ENCODE measurements at regions not wholly inside any gene's neighbourhood (a gene's known extent, or its start where the extent isn't known, plus 50 kb on each side); places are given as distances from the start of the nearest gene placed in this dataset.

DNA sequence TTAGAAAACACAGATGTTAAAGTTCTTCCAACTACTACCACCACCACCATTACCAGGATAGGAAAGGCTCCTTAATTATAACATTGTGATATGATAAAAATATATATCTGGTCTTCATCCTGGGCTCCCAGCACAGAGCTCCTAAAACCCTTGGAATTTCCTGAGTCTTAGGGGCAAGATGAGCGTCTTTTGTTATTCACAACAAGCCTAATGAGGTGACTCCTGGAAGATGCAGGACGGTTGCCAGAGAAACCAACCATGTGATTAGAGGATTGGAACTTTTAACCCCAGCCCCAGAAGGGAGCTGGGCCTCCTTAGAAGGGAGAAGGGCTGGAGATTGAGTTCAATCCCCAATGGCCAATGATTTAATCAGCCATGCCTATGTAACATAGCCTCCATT lies 148.0 kb upstream of the ADRA1B start:
- ATAC-seq (replicated peaks) = no peak
- Mint-ChIP-seq H3K27ac (no peak overlapping the region), H3K4me3 (no peak overlapping the region), H3K36me3 (peaks cover 0 to 5% of the 10 kb centered on the region in 2 donors), H3K27me3 (peaks cover 15 to 18% of the 10 kb centered on the region in 2 donors), H3K9me3 (peaks cover 0 to 2% of the 10 kb centered on the region in 2 donors), H3K4me1 (peaks cover 18 to 35% of the 10 kb centered on the region in 2 donors)
- DNase-seq = no peak

DNA sequence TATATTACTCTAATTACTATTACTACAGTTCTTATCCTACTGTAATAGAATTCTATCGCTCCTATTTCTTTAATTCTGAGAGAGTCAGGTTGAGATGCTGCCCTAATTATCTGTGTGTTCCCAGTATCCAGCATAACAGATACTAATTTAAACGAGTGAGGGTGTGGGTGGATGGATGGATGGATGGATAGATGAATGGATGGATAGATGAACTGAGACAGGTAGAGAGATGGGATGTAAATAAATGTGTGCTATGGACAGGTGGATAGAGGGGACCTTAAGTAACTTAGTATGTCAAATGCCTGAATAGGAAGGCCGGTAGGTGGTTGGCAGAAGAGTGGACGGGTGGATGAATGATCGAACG lies 143.6 kb upstream of the ADRA1B start:
- no peaks in the 10 kb centered on the region for H3K36me3 Mint-ChIP-seq
- H3K9me3 Mint-ChIP-seq = no peaks in the 10 kb centered on the region
- H3K27ac Mint-ChIP-seq = peak overlapping the region; percentile 62
- ATAC-seq (replicated peaks) = no peak
- H3K4me3 Mint-ChIP-seq = peak overlapping the region; percentile 64 to 81
- peaks cover 31 to 45% of the 10 kb centered on the region in 2 donors for H3K27me3 Mint-ChIP-seq
- no peak for DNase-seq
- H3K4me1 Mint-ChIP-seq = peaks cover 8 to 22% of the 10 kb centered on the region in 2 donors

DNA sequence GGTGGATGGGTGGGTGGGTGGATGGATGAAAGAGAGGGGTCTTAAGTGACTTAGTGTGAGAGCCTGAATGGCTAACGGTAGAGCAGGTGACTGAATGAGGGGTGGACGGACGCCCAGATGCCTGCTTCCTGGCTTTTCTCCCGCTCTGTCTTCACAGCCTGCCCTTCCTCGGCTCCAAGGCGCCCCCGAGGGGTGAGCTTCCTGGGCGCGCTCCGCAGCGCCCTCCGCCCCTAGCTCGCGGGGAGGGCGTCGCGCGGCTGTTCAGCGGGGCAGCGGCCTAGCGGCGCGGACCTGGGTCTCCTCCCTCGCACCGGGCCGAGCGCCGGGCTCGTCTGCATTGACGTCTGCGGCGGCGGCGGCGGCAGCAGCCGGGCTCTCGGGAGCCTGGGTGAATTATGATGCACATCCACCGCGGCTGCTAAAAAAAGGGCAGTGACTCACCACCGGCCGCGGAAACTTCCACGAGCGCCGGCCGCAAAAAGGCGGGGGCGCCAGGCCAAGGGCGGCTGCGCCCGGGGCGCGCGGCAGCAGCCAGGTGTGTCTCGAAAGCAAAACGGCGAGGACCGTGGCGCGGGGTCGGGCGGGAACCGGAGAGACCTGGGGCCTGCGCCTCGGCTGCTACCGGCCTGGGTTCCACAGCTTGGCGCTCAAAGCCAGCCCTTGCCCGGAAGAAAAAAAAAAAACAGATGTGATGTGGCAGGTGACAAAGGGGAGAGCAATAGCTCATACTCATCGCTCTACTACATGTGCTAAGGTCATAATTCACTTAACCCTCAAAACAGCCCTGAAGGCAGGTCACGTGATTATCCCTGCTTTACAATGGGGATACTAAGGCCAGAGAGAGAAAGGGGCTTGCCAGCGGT lies 143.0 kb upstream of the ADRA1B start:
- peaks cover 26 to 45% of the 10 kb centered on the region in 2 donors for H3K27me3 Mint-ChIP-seq
- peak; percentile 81 for DNase-seq

DNA sequence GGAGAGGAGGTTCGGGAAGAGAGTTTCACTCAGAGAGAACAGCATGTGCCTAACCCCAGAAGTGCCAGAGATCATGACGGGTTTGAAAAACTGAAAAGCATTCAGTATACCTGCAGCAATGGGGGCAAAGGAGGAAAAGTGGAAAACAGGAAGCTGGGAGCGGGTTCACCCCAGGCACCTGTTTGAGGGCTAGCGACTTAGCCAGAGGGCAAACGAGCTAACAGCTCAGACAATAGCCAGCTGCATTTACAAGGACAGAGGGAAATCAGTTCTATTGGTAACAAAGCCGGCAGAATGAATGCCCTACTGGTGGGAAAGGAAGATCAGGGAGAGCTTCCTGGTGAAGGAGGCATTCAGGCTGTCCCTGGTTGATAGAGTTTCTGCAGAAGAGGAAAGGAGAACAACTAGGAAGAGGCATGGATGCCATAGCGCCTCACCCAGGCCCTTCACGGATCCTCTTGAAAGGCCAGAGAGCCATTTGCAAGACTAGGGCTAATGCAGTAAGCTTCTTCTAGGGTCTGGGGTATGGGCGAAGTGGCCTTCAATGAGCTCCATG lies 141.7 kb upstream of the ADRA1B start:
- Mint-ChIP-seq H3K27ac (no peak overlapping the region), H3K9me3 (no peaks in the 10 kb centered on the region), H3K4me1 (peaks cover 8 to 22% of the 10 kb centered on the region in 2 donors), H3K36me3 (no peaks in the 10 kb centered on the region), H3K4me3 (no peak overlapping the region), H3K27me3 (peaks cover 21 to 46% of the 10 kb centered on the region in 2 donors)
- DNase-seq = no peak
- no peak for ATAC-seq (replicated peaks)

More for the DNA sequence above, 143.0 kb upstream of the ADRA1B start:
- Mint-ChIP-seq H3K4me1 (peaks cover 8 to 22% of the 10 kb centered on the region in 2 donors), H3K36me3 (no peaks in the 10 kb centered on the region), H3K4me3 (peak overlapping the region; percentile 64 to 81), H3K9me3 (no peaks in the 10 kb centered on the region), H3K27ac (peak overlapping the region; percentile 89)
- ATAC-seq (replicated peaks) = peak; percentile 96 to 98

DNA sequence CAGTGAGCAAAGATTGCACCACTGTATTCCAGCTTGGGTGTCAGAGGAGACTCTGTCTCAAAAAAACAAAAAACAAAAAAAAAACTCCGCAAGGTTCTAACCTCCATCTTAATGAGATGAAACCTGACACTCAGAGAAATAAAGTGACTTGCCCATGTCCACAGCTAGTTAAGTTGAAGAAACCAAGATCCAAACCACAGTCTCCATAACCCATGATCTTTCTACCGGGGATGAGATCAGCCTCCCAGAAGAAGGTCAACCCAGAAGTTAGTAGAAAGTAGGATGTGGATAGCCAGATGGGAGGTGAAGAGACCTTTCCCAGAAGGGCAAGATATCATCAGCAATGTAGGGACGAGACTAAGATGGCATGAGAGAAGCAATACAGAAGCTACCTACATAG lies 140.4 kb upstream of the ADRA1B start:
- Mint-ChIP-seq H3K4me3 (no peak overlapping the region), H3K27me3 (peaks cover 24 to 54% of the 10 kb centered on the region in 2 donors), H3K27ac (no peak overlapping the region), H3K4me1 (peaks cover 8 to 22% of the 10 kb centered on the region in 2 donors), H3K9me3 (no peaks in the 10 kb centered on the region), H3K36me3 (no peaks in the 10 kb centered on the region)
- no peak for DNase-seq
- ATAC-seq (replicated peaks) = no peak

DNA sequence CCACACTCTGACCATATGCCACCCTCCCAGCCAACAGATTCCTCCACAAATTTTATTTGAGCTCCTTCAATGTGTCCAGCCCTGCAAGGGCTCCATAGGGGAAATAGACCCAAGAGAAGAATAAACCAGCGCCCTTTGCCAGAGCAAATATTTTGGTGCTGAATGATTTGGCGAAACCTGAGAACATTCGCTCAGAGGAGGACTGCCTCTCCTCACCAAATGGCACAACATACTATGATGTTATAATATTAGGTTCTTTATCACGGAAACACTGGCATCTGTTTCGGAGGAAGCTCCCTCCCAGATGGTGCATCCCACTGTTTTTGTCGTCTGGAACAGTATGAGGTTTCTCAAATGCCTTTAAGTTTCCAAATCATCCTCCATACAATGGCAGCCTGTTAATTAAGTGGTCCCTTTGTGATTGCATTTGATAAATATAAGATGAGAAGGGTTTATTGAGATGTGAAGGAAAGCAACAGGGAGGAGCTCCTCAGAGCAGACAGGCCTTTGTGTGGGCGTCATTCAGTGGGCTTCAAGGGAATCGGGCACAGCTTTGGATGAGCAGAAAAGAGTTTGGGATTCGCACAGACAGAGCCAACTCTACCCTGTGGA lies 139.1 kb upstream of the ADRA1B start:
- no peaks in the 10 kb centered on the region for H3K36me3 Mint-ChIP-seq
- H3K27me3 Mint-ChIP-seq = peaks cover 30 to 56% of the 10 kb centered on the region in 2 donors
- H3K4me3 Mint-ChIP-seq = no peak overlapping the region
- peaks cover 11 to 27% of the 10 kb centered on the region in 2 donors for H3K4me1 Mint-ChIP-seq
- ATAC-seq (replicated peaks) (no peak), DNase-seq (no peak)
- H3K27ac Mint-ChIP-seq = no peak overlapping the region
- no peaks in the 10 kb centered on the region for H3K9me3 Mint-ChIP-seq

DNA sequence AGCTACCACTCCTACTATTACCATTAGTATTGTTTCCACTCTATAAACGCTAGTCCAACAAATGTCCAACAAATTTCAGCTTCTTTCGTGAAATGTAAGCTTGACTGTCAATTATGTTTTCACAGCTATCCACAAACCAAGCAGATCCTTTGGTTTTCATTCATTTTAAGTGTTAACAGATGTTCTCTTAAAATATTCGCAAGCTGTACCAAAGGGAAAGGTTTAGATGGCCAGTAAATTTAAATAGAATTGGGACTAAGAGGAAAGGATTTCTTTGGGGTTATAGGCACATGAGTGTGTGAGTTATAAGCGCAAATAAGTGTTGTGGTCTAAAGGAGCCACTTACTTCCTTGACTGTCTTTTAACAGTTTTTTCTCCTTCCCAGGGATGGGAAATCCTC lies 136.8 kb upstream of the ADRA1B start:
- no peak for DNase-seq
- H3K9me3 Mint-ChIP-seq = no peaks in the 10 kb centered on the region
- H3K27ac Mint-ChIP-seq = no peak overlapping the region
- peaks cover 7 to 12% of the 10 kb centered on the region in 2 donors for H3K4me1 Mint-ChIP-seq
- H3K4me3 Mint-ChIP-seq = no peak overlapping the region
- no peaks in the 10 kb centered on the region for H3K36me3 Mint-ChIP-seq
- H3K27me3 Mint-ChIP-seq = peaks cover 16 to 45% of the 10 kb centered on the region in 2 donors
- no peak for ATAC-seq (replicated peaks)

DNA sequence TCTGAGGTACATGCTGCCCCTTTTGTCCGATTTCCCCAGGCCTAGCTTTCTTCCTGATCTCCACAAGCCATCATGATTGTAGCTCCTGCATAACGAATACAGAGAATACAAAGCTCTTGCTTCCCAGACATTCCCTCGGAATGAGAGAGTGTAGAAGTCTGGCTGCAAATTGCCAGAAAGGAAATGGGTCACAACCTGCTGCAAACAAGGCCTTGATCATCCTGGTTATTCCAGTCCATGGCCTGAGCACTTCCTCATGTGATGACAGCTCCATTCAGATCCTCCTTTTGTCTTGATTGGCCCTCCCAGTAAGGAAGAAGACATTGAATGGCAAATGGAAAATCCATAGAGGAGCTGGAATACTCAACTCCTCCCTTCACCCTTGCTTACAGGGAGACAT lies 136.0 kb upstream of the ADRA1B start:
- Mint-ChIP-seq H3K27me3 (peaks cover 15 to 42% of the 10 kb centered on the region in 2 donors), H3K4me3 (no peak overlapping the region), H3K4me1 (peaks cover 7 to 10% of the 10 kb centered on the region in 2 donors), H3K36me3 (no peaks in the 10 kb centered on the region), H3K9me3 (no peaks in the 10 kb centered on the region), H3K27ac (no peak overlapping the region)
- DNase-seq (no peak), ATAC-seq (replicated peaks) (no peak)

DNA sequence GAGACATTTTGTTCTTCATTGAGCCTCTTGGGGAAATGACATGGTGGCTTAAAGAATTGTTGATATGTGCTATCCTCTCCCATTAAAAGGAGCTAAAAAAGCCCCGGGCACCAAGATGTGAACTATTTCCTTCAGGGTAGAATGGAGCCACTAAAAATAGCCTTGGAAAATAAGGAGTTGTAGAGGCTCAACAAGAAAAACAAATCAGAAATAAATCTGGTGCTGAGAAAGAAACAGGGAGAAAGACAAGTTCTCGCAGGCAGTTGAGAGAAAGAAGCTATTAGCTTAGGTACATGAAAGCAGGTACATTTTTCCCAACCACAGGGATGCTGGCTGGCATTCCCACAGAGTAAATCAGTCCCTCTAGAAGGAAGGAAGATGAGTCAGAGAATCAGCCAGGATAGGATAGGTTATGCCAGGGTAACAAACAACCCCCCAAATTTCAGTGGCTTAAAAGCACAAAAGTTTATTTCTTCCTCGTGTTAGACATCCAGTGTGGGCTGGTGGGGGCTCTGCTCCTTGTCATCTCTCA lies 134.6 kb upstream of the ADRA1B start:
- no peak overlapping the region for H3K4me3 Mint-ChIP-seq
- no peak overlapping the region for H3K27ac Mint-ChIP-seq
- ATAC-seq (replicated peaks) (no peak), DNase-seq (no peak)
- peaks cover 7 to 10% of the 10 kb centered on the region in 2 donors for H3K4me1 Mint-ChIP-seq
- H3K36me3 Mint-ChIP-seq = no peaks in the 10 kb centered on the region
- H3K9me3 Mint-ChIP-seq = no peaks in the 10 kb centered on the region
- peaks cover 26 to 44% of the 10 kb centered on the region in 2 donors for H3K27me3 Mint-ChIP-seq

DNA sequence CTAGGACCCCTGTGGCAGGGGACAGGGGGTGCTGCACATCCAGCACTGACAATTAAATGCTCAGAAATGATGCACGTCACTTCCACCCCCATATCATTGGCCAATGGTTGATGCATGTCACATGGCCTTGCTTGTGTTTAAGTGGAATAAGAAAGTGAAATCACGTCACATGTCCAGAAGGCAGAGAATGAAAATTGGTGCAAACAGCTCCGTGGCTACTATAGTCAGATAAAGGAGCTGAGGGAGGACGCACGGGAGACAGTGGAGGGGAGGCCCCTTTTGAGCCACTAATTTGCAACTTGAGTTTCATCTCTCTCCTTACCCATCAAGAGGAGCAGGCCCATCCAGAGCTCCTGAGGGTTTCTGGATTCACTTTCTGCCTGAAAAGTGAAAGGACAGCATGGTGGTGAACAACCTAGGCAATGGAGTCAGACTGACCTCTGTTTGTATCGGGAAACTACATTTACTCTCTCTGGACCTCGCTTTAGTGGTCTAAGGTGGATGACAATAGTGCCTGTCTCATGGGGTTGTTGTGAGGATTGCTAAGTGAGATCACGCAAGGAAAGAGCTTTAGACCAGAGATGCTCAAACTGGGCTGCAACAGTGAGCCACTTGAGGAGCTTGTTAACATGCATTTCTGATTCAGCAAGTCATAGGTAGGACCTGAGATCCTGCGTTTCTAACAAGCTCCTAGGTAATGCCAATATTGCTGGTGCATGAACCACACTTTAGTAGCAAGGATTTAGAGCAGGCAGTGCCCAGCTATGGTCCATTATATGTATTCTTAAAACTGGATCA lies 133.9 kb upstream of the ADRA1B start:
- peaks cover 7 to 10% of the 10 kb centered on the region in 2 donors for H3K4me1 Mint-ChIP-seq
- no peak for DNase-seq
- H3K4me3 Mint-ChIP-seq = no peak overlapping the region
- peaks cover 30 to 44% of the 10 kb centered on the region in 2 donors for H3K27me3 Mint-ChIP-seq
- no peaks in the 10 kb centered on the region for H3K36me3 Mint-ChIP-seq
- peak; percentile 84 to 89 for ATAC-seq (replicated peaks)
- no peaks in the 10 kb centered on the region for H3K9me3 Mint-ChIP-seq
- H3K27ac Mint-ChIP-seq = no peak overlapping the region

DNA sequence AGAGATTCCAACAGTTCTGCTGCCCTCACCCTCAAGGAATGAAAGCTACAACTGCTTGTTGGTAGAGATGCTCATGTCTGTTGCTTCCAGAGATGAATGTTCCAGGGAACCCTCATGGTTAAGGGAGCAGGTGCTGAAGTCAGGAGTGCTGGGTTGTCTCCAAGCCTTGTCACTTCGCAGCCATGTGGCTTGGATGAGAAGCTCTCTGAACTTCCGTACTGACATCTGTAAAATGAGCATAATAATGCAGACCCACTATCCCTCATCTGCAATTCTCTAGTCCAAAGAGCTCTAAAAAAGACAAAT lies 133.3 kb upstream of the ADRA1B start:
- no peaks in the 10 kb centered on the region for H3K36me3 Mint-ChIP-seq
- ATAC-seq (replicated peaks) = no peak
- H3K4me1 Mint-ChIP-seq = peaks cover 7 to 10% of the 10 kb centered on the region in 2 donors

DNA sequence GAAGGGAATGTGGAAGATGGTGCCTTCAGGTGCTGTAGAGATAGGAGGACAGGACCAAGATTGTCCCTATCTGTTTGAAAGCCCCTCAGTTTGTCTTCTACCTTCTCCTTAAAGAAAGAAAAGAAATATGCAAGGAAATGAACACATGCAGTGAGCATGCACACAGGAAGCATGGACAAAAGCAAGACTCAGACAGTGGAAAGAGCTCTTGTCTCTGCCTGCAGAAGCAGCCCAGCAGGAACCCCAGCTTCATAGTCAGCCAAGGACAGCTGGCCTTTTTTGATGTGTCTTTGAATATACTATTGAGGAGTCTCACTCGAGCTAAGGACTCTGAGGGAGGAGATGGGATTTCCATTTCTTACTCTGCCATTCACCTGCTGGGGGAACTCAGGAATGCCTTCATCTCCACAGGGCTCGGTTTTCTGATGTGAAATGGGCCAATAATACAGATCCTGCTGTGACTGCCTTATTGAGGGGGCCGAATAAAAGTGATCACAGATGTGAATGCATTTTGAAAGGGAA lies 132.5 kb upstream of the ADRA1B start:
- Mint-ChIP-seq H3K36me3 (no peaks in the 10 kb centered on the region), H3K27ac (no peak overlapping the region), H3K9me3 (no peaks in the 10 kb centered on the region), H3K4me1 (peaks cover 7 to 10% of the 10 kb centered on the region in 2 donors), H3K4me3 (no peak overlapping the region), H3K27me3 (peaks cover 37 to 41% of the 10 kb centered on the region in 2 donors)
- ATAC-seq (replicated peaks) (no peak), DNase-seq (no peak)

More for the DNA sequence above, 133.3 kb upstream of the ADRA1B start:
- DNase-seq = no peak
- Mint-ChIP-seq H3K4me3 (no peak overlapping the region), H3K27me3 (peaks cover 36 to 44% of the 10 kb centered on the region in 2 donors), H3K27ac (no peak overlapping the region), H3K9me3 (no peaks in the 10 kb centered on the region)

DNA sequence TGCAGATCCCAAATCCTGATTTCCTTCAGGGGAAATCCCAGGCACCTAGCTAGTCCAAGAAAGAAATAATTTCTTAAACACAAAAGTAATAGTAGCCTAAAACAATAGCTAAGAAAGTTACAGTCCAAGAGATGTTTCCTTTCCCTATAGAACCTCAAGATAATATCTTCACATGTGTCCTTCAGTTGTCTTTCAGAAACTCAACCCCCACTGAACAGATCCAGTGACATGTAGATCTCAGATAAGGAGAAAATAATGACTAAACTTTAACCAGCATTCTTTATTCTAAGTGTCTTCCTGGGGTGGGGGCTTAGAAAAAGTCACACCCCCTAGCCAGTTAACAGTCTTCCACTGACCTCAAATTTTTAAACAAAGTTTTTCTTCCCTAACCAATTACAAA lies 131.3 kb upstream of the ADRA1B start:
- DNase-seq (no peak), ATAC-seq (replicated peaks) (no peak)
- Mint-ChIP-seq H3K36me3 (no peaks in the 10 kb centered on the region), H3K27ac (no peak overlapping the region), H3K27me3 (peaks cover 37 to 43% of the 10 kb centered on the region in 2 donors), H3K4me3 (no peak overlapping the region), H3K9me3 (no peaks in the 10 kb centered on the region), H3K4me1 (peaks cover 7 to 10% of the 10 kb centered on the region in 2 donors)

DNA sequence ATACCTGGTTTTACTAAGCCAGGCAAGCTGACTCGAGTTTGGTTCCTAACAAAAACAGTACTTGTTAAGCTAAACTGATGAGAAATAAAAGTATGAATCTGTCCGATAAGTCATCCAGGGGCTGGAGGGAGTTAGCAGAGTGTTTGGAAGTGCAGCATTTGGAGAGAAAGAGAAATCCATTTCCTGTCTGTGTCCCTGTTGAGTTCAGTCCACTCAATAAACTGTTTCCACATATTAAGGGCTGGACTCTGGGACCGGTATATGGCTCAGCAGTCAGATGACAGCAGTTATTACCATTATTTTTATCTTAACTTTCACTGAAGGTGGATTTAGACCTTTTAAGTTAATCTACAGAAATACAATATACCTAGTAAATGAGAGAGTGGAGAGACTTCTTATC lies 130.6 kb upstream of the ADRA1B start:
- no peak for DNase-seq
- Mint-ChIP-seq H3K4me1 (peaks cover 7 to 10% of the 10 kb centered on the region in 2 donors), H3K27me3 (peaks cover 33 to 44% of the 10 kb centered on the region in 2 donors), H3K27ac (no peak overlapping the region), H3K36me3 (no peaks in the 10 kb centered on the region), H3K4me3 (no peak overlapping the region), H3K9me3 (no peaks in the 10 kb centered on the region)
- ATAC-seq (replicated peaks) = no peak
